ENCODE measurements at regions not wholly inside any gene's neighbourhood (a gene's known extent, or its start where the extent isn't known, plus 50 kb on each side); places are given as distances from the start of the nearest gene placed in this dataset.

GRCh38 chr6:94570581-94570980, 1006.8 kb upstream of the MANEA start:
- TF ChIP-seq CTCF (IDR thresholded peaks at IDR 0.05) (no peak), EZH2 (IDR thresholded peaks at IDR 0.05; ENCODE audit: borderline replicate concordance, insufficient read depth, low read depth, low read length, poor library complexity, severe bottlenecking) (no peak)

Measured in B cell (primary cell).